Colonic mucosa (tissue), 4 donors: ENCODE measurements at regions not wholly inside any gene's neighbourhood (a gene's known extent, or its start where the extent isn't known, plus 50 kb on each side); places are given as distances from the start of the nearest gene placed in this dataset.

ENCODE experiments used
- DNase-seq: peaks from one replicate; pipeline ENCODE4 v3.0.0-alpha.2; 2020
- H3K27ac ChIP-seq: fragments of 200-600 bp; one replicate; pipeline ENCODE4 v1.8.0; 2021
- H3K27me3 ChIP-seq: fragments of 200-600 bp; one replicate; pipeline ENCODE4 v1.8.0; 2021
- H3K36me3 ChIP-seq: fragments of 200-600 bp; one replicate; pipeline ENCODE4 v1.8.0; 2021
- H3K4me1 ChIP-seq: fragments of 200-600 bp; one replicate; pipeline ENCODE4 v1.8.0; 2021; ENCODE audit warnings: mild to moderate bottlenecking
- H3K4me3 ChIP-seq: fragments of 200-600 bp; one replicate; pipeline ENCODE4 v1.8.0; 2021
- H3K9ac ChIP-seq, 2 donors: one replicate each; pipeline ENCODE4 v1.7.0; 2013; ENCODE audit warnings: control low read depth in 2 of 2, low read depth in 2 of 2, low read length in 2 of 2
- H3K9me3 ChIP-seq: fragments of 200-600 bp; one replicate; pipeline ENCODE4 v1.8.0; 2021
- CTCF ChIP-seq: fragments of 200-600 bp; IDR thresholded peaks from one replicate; pipeline ENCODE4 v1.8.0; 2022; ENCODE audit warnings: antibody characterized with exemption, mild to moderate bottlenecking
- intact Hi-C: fragments of 100-400 bp; cut with DNase I; formaldehyde crosslinking; loops from one replicate; pipeline ENCODE4 v1.14.1; 2022
- donor health status: healthy.
- donor health status: DM: no; HTN: no; CAD: no.
- donor health status: DM: no; HTN: no; CAD: no.

- no peaks in the 10 kb centered on the region for H3K9me3 ChIP-seq
- no peak for TF ChIP-seq CTCF
- intact Hi-C loops = no loop called here
- no peaks in the 10 kb centered on the region for H3K27me3 ChIP-seq
- no peak overlapping the region for H3K9ac ChIP-seq
- no peaks in the 10 kb centered on the region for H3K36me3 ChIP-seq
- no peak overlapping the region for H3K4me3 ChIP-seq
- no peak overlapping the region for H3K27ac ChIP-seq
- DNase-seq = no peak
- no peaks in the 10 kb centered on the region for H3K4me1 ChIP-seq
These were observed 517.3 kb upstream of the ZFHX3 start for GRCh38 chr16:73565263-73565662.

GRCh38 chr16:73563709-73564108, 515.8 kb upstream of the ZFHX3 start:
- DNase-seq = no peak
- intact Hi-C loops = no loop called here
- Histone ChIP-seq H3K9ac (no peak overlapping the region), H3K36me3 (no peaks in the 10 kb centered on the region), H3K4me1 (no peaks in the 10 kb centered on the region), H3K27me3 (no peaks in the 10 kb centered on the region), H3K27ac (no peak overlapping the region), H3K9me3 (no peaks in the 10 kb centered on the region), H3K4me3 (no peak overlapping the region)
- no peak for TF ChIP-seq CTCF

DNA sequence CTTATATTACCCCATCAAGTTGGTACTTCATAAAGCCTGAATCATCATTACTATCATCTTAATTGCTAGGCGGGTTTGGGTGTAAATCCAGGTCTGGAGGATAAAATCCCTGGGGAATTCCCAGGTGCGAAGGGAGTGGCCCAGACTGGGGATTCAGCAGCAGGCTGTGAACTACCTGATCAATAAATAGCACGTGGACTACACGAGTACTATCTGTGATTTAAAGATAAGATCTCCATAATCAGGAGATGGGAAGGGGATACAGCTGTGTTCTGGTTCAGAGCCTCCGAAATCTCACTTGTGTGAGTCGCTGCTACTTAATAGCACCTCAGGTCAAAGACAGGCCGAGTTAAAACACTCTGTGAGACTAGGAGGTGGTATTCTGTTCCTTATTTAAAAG, 512.6 kb upstream of the ZFHX3 start:
- Histone ChIP-seq H3K9ac (no peak overlapping the region), H3K36me3 (no peaks in the 10 kb centered on the region), H3K27me3 (no peaks in the 10 kb centered on the region), H3K4me1 (no peaks in the 10 kb centered on the region), H3K9me3 (no peaks in the 10 kb centered on the region), H3K4me3 (no peak overlapping the region), H3K27ac (no peak overlapping the region)
- no peak for DNase-seq
- no peak for TF ChIP-seq CTCF
- intact Hi-C loops = no loop called here

DNA sequence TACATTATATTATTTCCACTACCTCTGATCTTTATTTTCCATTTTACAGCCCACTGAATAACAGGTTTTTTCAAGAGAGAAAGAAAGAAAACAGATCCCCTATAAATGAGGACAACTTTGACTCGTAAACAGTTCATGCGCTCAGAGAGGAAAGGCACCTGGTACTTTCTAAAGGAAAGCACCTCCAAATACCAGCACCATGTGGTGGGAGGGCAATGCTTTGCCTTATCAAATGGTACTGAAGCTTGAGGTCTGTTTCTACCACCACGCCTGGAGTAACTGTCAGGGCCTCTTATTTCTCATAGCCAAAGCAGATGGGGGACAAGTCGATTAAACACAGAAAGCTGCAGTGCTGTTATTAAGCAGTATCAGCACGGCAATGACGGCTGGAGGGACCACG, 510.3 kb upstream of the ZFHX3 start:
- intact Hi-C loops = no loop called here
- no peak for DNase-seq
- Histone ChIP-seq H3K4me1 (no peaks in the 10 kb centered on the region), H3K27ac (no peak overlapping the region), H3K4me3 (no peak overlapping the region), H3K27me3 (no peaks in the 10 kb centered on the region), H3K9ac (no peak overlapping the region), H3K36me3 (no peaks in the 10 kb centered on the region), H3K9me3 (no peaks in the 10 kb centered on the region)
- no peak for TF ChIP-seq CTCF

- DNase-seq = no peak
- H3K4me1 ChIP-seq = no peaks in the 10 kb centered on the region
- no peak overlapping the region for H3K4me3 ChIP-seq
- H3K9me3 ChIP-seq = no peaks in the 10 kb centered on the region
- no peak overlapping the region for H3K9ac ChIP-seq
- no peak for TF ChIP-seq CTCF
- no peak overlapping the region for H3K27ac ChIP-seq
- no peaks in the 10 kb centered on the region for H3K27me3 ChIP-seq
- intact Hi-C loops = no loop called here
- H3K36me3 ChIP-seq = no peaks in the 10 kb centered on the region
These were observed 506.2 kb upstream of the ZFHX3 start for GRCh38 chr16:73553941-73554660.
